ENCODE measurements at regions not wholly inside any gene's neighbourhood (a gene's known extent, or its start where the extent isn't known, plus 50 kb on each side); places are given as distances from the start of the nearest gene placed in this dataset.

DNA sequence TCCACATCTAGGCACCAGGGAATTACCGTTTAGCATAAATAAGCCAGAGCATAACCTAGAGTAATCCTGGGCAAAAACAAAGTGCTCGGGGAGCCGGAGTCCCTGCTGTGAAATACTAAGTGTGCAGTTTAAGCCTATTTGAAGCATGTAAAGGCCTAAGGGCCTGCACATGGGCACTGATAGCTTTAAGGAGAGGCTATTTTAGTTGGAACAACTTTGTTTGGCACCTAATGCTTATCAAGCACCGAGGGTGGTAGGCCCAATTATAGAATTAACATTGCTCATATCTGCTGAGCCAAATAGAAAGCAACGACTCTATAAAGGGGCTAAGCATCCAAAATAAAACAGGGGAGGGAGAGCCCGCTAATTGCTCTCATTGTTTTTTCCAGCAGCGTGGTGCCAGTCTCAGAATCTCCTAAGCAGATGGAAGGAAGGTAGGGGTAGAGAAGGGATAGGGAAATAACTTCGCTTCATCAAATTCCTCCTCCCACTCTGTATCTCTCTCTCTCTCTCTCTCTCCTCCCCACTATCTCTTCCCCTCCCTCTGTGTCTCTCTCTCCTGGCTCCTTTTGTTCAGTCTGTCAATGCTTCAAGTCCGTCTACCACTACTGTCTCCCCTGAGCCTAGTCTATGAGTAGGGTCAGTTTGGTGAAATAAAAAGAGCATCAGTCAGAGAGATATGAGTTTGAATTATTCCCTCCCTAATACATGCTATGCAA lies 292.8 kb downstream of the NXPE2 start:
- Histone ChIP-seq H3K27ac (no peak overlapping the region), H3K36me3 (ENCODE audit: low read depth, missing control alignments) (no peaks in the 10 kb centered on the region), H3K4me3 (no peak overlapping the region), H3K9me3 (no peaks in the 10 kb centered on the region), H3K4me1 (no peaks in the 10 kb centered on the region), H3K27me3 (no peaks in the 10 kb centered on the region)
- 81 to 87% methylated on average over 9 of the region's 9 CpGs for WGBS, 2 donors
- TF ChIP-seq POLR2A (IDR thresholded peaks at IDR 0.05): no peak
- TF ChIP-seq, protein P1, sequence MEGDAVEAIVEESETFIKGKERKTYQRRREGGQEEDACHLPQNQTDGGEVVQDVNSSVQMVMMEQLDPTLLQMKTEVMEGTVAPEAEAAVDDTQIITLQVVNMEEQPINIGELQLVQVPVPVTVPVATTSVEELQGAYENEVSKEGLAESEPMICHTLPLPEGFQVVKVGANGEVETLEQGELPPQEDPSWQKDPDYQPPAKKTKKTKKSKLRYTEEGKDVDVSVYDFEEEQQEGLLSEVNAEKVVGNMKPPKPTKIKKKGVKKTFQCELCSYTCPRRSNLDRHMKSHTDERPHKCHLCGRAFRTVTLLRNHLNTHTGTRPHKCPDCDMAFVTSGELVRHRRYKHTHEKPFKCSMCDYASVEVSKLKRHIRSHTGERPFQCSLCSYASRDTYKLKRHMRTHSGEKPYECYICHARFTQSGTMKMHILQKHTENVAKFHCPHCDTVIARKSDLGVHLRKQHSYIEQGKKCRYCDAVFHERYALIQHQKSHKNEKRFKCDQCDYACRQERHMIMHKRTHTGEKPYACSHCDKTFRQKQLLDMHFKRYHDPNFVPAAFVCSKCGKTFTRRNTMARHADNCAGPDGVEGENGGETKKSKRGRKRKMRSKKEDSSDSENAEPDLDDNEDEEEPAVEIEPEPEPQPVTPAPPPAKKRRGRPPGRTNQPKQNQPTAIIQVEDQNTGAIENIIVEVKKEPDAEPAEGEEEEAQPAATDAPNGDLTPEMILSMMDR (IDR thresholded peaks at IDR 0.05): no peak
- DNase-seq: no peak
- intact Hi-C loops (cut with DNase I; ENCODE audit: low total_unique reads): no loop called here

DNA sequence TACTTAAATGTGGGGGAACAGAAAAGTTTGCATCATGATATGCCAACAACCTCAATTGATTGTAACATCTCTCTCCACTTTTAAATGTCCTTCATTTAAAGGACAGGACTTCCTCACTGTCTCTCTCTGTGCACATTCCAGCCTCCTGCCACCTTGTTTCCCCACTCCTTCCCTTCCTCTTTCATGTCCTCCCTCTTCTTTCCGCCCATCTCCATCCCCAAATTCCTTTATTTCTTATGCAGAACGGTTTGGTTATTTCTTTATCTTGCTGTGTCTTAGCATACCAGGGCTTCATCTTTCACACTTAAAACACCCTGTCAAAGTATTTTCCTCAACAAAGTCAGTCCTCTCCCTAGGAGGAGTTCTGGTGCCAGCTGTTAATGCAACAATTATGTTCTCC lies 293.8 kb downstream of the NXPE2 start:
- intact Hi-C loops (cut with DNase I; ENCODE audit: low total_unique reads): no loop called here
- no peak overlapping the region for H3K27ac ChIP-seq
- no peak overlapping the region for H3K4me3 ChIP-seq
- no peaks in the 10 kb centered on the region for H3K27me3 ChIP-seq
- no peaks in the 10 kb centered on the region for H3K4me1 ChIP-seq
- WGBS, 2 donors: 57 to 60% methylated on average over 2 of the region's 2 CpGs
- TF ChIP-seq, protein P1 (IDR thresholded peaks at IDR 0.05): no peak
- TF ChIP-seq POLR2A (IDR thresholded peaks at IDR 0.05): no peak
- no peaks in the 10 kb centered on the region for H3K9me3 ChIP-seq
- DNase-seq: no peak
- no peaks in the 10 kb centered on the region for H3K36me3 ChIP-seq (ENCODE audit: low read depth, missing control alignments)

DNA sequence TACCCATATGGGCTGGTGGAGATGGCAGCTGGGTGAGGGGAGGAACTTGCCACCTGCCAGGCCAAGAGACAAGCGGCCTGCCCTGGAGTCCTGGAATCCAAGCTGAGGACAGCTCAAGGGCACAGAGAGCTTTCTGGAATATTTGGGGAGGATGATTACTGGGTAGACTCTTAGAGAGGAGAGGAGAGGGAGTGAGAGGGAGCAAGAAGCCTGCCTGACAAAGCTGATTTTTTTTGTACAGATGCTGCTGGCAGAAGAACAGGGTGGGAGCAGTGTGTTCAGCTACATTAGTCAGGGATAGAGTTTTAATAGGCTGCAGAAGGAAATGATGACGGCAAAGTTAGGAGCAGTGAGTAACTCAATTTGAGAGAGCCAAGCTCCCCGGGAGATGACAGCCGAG lies 299.3 kb downstream of the NXPE2 start:
- no peak for DNase-seq
- H3K4me3 ChIP-seq: no peak overlapping the region
- no peak for TF ChIP-seq POLR2A (IDR thresholded peaks at IDR 0.05)
- TF ChIP-seq, protein P1 (IDR thresholded peaks at IDR 0.05): no peak
- H3K4me1 ChIP-seq: no peaks in the 10 kb centered on the region
- H3K36me3 ChIP-seq (ENCODE audit: low read depth, missing control alignments): no peaks in the 10 kb centered on the region
- H3K9me3 ChIP-seq: no peaks in the 10 kb centered on the region
- H3K27ac ChIP-seq: no peak overlapping the region
- no peaks in the 10 kb centered on the region for H3K27me3 ChIP-seq
- intact Hi-C loops (cut with DNase I; ENCODE audit: low total_unique reads): no loop called here
- WGBS, 2 donors: 35 to 50% methylated on average over 4 of the region's 4 CpGs

DNA sequence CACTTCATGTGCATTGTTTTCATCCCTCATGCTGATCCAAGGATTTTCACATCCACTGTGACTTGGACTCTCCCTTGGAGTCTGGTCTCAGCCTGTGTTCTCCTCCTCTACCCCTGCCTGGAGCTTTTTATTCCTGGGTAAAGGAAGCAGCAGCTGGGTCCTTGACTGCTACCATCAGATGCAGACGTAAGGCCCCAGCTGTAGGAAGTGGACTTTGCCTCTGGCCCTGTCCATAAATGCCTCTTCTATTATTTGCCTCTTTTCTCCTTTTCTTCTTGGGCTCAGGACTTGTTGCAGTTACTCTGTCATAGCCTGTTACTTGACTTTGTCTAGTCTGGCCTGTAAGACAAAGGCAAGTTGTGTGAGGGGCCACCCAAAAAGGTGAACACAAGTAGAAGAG lies 303.8 kb downstream of the NXPE2 start:
- 40 to 69% methylated on average over 1 of the region's 1 CpG for WGBS, 2 donors
- Histone ChIP-seq H3K27me3 (no peaks in the 10 kb centered on the region), H3K4me1 (no peaks in the 10 kb centered on the region), H3K36me3 (ENCODE audit: low read depth, missing control alignments) (no peaks in the 10 kb centered on the region), H3K9me3 (no peaks in the 10 kb centered on the region), H3K4me3 (no peak overlapping the region), H3K27ac (no peak overlapping the region)
- TF ChIP-seq, protein P1 (IDR thresholded peaks at IDR 0.05): no peak
- no peak for TF ChIP-seq POLR2A (IDR thresholded peaks at IDR 0.05)
- intact Hi-C loops (cut with DNase I; ENCODE audit: low total_unique reads): no loop called here
- no peak for DNase-seq

DNA sequence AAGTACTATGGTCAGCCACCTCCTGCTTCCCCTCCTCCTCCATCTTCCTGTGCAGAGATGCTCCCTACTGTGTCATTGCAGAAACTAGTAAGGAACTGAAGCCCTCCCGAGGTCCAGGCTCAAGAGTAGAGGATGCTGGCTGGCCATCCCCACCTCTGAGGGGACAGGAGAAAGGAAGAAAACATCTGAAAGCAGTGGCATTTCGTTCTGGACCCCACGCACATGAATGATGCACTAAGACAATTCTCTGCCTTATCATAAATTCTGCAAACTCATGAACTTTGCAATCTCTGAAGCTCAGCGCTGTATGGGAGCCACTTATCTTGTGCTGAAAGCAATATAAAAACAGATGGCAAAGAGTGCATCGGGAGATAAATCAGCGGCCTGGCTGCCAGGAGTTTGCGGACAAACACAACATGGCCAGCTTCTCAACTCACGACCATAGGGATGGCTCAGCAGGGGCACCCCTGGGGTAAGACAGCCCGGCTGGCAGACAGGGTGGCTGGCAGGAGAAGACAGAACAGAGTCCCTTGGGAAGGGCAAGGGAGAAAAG lies 306.4 kb downstream of the NXPE2 start:
- Histone ChIP-seq H3K4me3 (no peak overlapping the region), H3K9me3 (no peaks in the 10 kb centered on the region), H3K36me3 (ENCODE audit: low read depth, missing control alignments) (no peaks in the 10 kb centered on the region), H3K27me3 (no peaks in the 10 kb centered on the region), H3K4me1 (no peaks in the 10 kb centered on the region), H3K27ac (no peak overlapping the region)
- intact Hi-C loops (cut with DNase I; ENCODE audit: low total_unique reads): no loop called here
- TF ChIP-seq, protein P1 (IDR thresholded peaks at IDR 0.05): no peak
- DNase-seq: no peak
- WGBS, 2 donors: 59 to 63% methylated on average over 9 of the region's 9 CpGs

Measured in testis (tissue), 2 donors.